SK-N-SH treated with all-trans-retinoic acid at 6 μM for 48 hours (cell line): ENCODE measurements at regions not wholly inside any gene's neighbourhood (a gene's known extent, or its start where the extent isn't known, plus 50 kb on each side); places are given as distances from the start of the nearest gene placed in this dataset.

Source experiments
- ARNTL ChIP-seq: fragments of 450-650 bp; formaldehyde crosslinking; IDR thresholded peaks from 2 replicates; pipeline ENCODE4 v1.5.0; 2020; ENCODE audit warnings: low read depth, mild to moderate bottlenecking, moderate library complexity, borderline replicate concordance
- CREB5 ChIP-seq: fragments of 250-450 bp; sonication (Bioruptor Pico); IDR thresholded peaks from 2 replicates; pipeline ENCODE4 v1.5.1; 2020; ENCODE audit warnings: low read depth, mild to moderate bottlenecking, moderate library complexity
- PATZ1 ChIP-seq: fragments of 250-450 bp; sonication (Bioruptor Pico); IDR thresholded peaks from 2 replicates; pipeline ENCODE4 v1.8.0; 2020; ENCODE audit warnings: mild to moderate bottlenecking, moderate library complexity, borderline replicate concordance
- RARB ChIP-seq: fragments of 250-450 bp; sonication (Bioruptor Pico); IDR thresholded peaks from 2 replicates; pipeline ENCODE4 v1.8.0; 2021; ENCODE audit warnings: mild to moderate bottlenecking, moderate library complexity
- TOX ChIP-seq: fragments of 250-450 bp; sonication (Bioruptor Pico); IDR thresholded peaks from 2 replicates; pipeline ENCODE4 v1.8.0; 2021; ENCODE audit warnings: mild to moderate bottlenecking, moderate library complexity, borderline replicate concordance
- ZFP3 ChIP-seq: fragments of 250-450 bp; sonication (Bioruptor Pico); IDR thresholded peaks from 2 replicates; pipeline ENCODE4 v1.5.0; 2020; ENCODE audit warnings: mild to moderate bottlenecking, moderate library complexity
- ZFP30 ChIP-seq: fragments of 450-650 bp; formaldehyde crosslinking; IDR thresholded peaks from 2 replicates; pipeline ENCODE4 v1.5.0; 2022; ENCODE audit warnings: mild to moderate bottlenecking, moderate library complexity
- ZNF70 ChIP-seq: fragments of 450-650 bp; formaldehyde crosslinking; IDR thresholded peaks from 2 replicates; pipeline ENCODE4 v1.5.0; 2020; ENCODE audit warnings: mild to moderate bottlenecking, moderate library complexity

- no peak for TF ChIP-seq ZNF70
- no peak for TF ChIP-seq ARNTL
- no peak for TF ChIP-seq CREB5 (CRISPR knock-in tag)
- TF ChIP-seq PATZ1 = no peak
- TF ChIP-seq ZFP30 (CRISPR knock-in tag) = no peak
- no peak for TF ChIP-seq TOX (CRISPR knock-in tag)
- TF ChIP-seq ZFP3 (CRISPR knock-in tag) = no peak
- TF ChIP-seq RARB (CRISPR knock-in tag) = no peak
Measured at GRCh38 chr16:55175389-55175788, 148.6 kb upstream of the IRX6 start.
